SK-N-SH (cell line): ENCODE measurements at regions not wholly inside any gene's neighbourhood (a gene's known extent, or its start where the extent isn't known, plus 50 kb on each side); places are given as distances from the start of the nearest gene placed in this dataset.

ENCODE experiments used
- CTCF ChIA-PET: fragments of 300-600, 350-600 bp; formaldehyde crosslinking; extraction: SDS; loops from one replicate; lab custom pipeline; 2021; lab: Yijun Ruan, JAX
- POLR2A ChIA-PET: fragments of 350-600 bp; sonication (Branson Sonifier 250); formaldehyde crosslinking; extraction: SDS; loops from one replicate; lab custom pipeline; 2020; ENCODE audit warnings: antibody characterized with exemption, inconsistent platforms; lab: Yijun Ruan, JAX
- DNase-seq: peaks from one replicate; pipeline ENCODE4 v3.0.0; 2012
- H2AFZ ChIP-seq: fragments of 200-600 bp; sonication (generic); 2 replicates; pipeline ENCODE4 v1.8.1; 2016; ENCODE audit warnings: antibody characterized with exemption, mild to moderate bottlenecking, low read depth
- H3F3A ChIP-seq: fragments of 200-600 bp; sonication (generic); replicated peaks from 2 replicates; pipeline ENCODE3; 2016; ENCODE audit warnings: antibody characterized with exemption, mild to moderate bottlenecking; ENCODE audit not compliant: insufficient read depth
- H3K27ac ChIP-seq, 2 experiments: fragments of 200-500 bp in 1 of 2; fragments of 200-600 bp in 1 of 2; sonication (Bioruptor generic) in 1 of 2; sonication (generic), shearing (Covaris generic) in 1 of 2; 2 replicates each; pipeline versions ENCODE4 v1.5.1 to v1.6.1; 2014 to 2016; ENCODE audit warnings: low read depth in 2 of 2, inconsistent platforms in 1 of 2, low read length in 1 of 2, mild to moderate bottlenecking in 1 of 2, mixed read lengths in 1 of 2
- H3K27me3 ChIP-seq: fragments of 200-600 bp; sonication (generic), shearing (Covaris generic); 2 replicates; pipeline ENCODE4 v1.6.1; 2016; ENCODE audit warnings: mixed run types; ENCODE audit not compliant: insufficient read depth
- H3K36me3 ChIP-seq, 2 experiments: fragments of 200-500 bp in 1 of 2; fragments of 200-600 bp in 1 of 2; sonication (Bioruptor generic) in 1 of 2; sonication (generic) in 1 of 2; replicated peaks in 1 of 2; 2 replicates each; pipeline versions ENCODE3 to v1.5.1; 2014 to 2016; ENCODE audit warnings: low read length in 1 of 2, mild to moderate bottlenecking in 1 of 2; ENCODE audit not compliant: insufficient read depth in 2 of 2, control insufficient read depth in 1 of 2
- H3K4me1 ChIP-seq, 2 experiments: fragments of 200-500 bp in 1 of 2; fragments of 200-600 bp in 1 of 2; sonication (Bioruptor generic) in 1 of 2; sonication (generic), shearing (Covaris generic) in 1 of 2; 2 replicates each; pipeline versions ENCODE4 v1.5.1 to v1.6.1; 2014 to 2016; ENCODE audit warnings: low read depth in 1 of 2, low read length in 1 of 2, mixed run types in 1 of 2; ENCODE audit not compliant: insufficient read depth in 2 of 2, control insufficient read depth in 1 of 2
- H3K4me2 ChIP-seq: fragments of 200-600 bp; sonication (generic), shearing (Covaris generic); 2 replicates; pipeline ENCODE4 v1.6.1; 2017; ENCODE audit warnings: mixed run types
- H3K4me3 ChIP-seq, 2 experiments: fragments of 200-500 bp in 1 of 2; fragments of 200-600 bp in 1 of 2; sonication (Bioruptor generic) in 1 of 2; sonication (generic), shearing (Covaris generic) in 1 of 2; 2 replicates each; pipeline versions ENCODE4 v1.5.1 to v1.8.1; 2014 to 2016; ENCODE audit warnings: low read depth in 2 of 2, inconsistent platforms in 1 of 2, low read length in 1 of 2, mild to moderate bottlenecking in 1 of 2, mixed read lengths in 1 of 2, moderate library complexity in 1 of 2
- H3K79me2 ChIP-seq: fragments of 200-600 bp; sonication (generic); 2 replicates; pipeline ENCODE4 v1.8.1; 2017; ENCODE audit warnings: mild to moderate bottlenecking; ENCODE audit not compliant: insufficient read depth
- H3K9ac ChIP-seq: fragments of 200-600 bp; sonication (generic); 2 replicates; pipeline ENCODE4 v1.6.1; 2017; ENCODE audit warnings: mixed run types
- H3K9me2 ChIP-seq: fragments of 200-600 bp; sonication (generic); 2 replicates; pipeline ENCODE4 v1.6.1; 2017; ENCODE audit warnings: mixed run types
- H3K9me3 ChIP-seq: fragments of 200-600 bp; sonication (generic); 2 replicates; pipeline ENCODE4 v1.6.1; 2017; ENCODE audit warnings: mixed run types, mild to moderate bottlenecking, moderate library complexity
- H4K20me1 ChIP-seq: fragments of 200-600 bp; sonication (generic); 2 replicates; pipeline ENCODE4 v1.6.1; 2017; ENCODE audit warnings: mild to moderate bottlenecking, mixed run types; ENCODE audit not compliant: insufficient read depth
- CHD2 ChIP-seq: fragments of 150-350 bp; IDR thresholded peaks from 2 replicates; pipeline ENCODE4 v1.6.1; 2018; ENCODE audit warnings: low read length; ENCODE audit not compliant: partially characterized antibody
- ELF1 ChIP-seq: IDR thresholded peaks from 2 replicates; pipeline ENCODE4 v1.4.0; 2012
- FOXJ3 ChIP-seq: sonication (generic); formaldehyde crosslinking; IDR thresholded peaks from 2 replicates; pipeline ENCODE4 v1.5.1; 2020; ENCODE audit warnings: mild to moderate bottlenecking, missing genetic modification reagents
- FOXM1 ChIP-seq: IDR thresholded peaks from 2 replicates; pipeline ENCODE4 v1.4.0; 2012; ENCODE audit warnings: low read depth, mild to moderate bottlenecking
- GABPA ChIP-seq: IDR thresholded peaks from 2 replicates; pipeline ENCODE4 v1.4.0; 2012; ENCODE audit warnings: low read depth, mild to moderate bottlenecking
- IRF3 ChIP-seq: fragments of 150-350 bp; IDR thresholded peaks from 2 replicates; pipeline ENCODE4 v1.6.1; 2016; ENCODE audit warnings: mild to moderate bottlenecking, low read depth, low read length
- JUND ChIP-seq: IDR thresholded peaks from 2 replicates; pipeline ENCODE4 v1.4.0; 2012
- MAX ChIP-seq: IDR thresholded peaks from 2 replicates; pipeline ENCODE4 v1.4.0; 2012; ENCODE audit warnings: low read depth
- MXI1 ChIP-seq: IDR thresholded peaks from 2 replicates; pipeline ENCODE4 v1.6.1; 2012; ENCODE audit warnings: mild to moderate bottlenecking, low read depth, low read length, improper control_type of control experiment
- NFIC ChIP-seq: IDR thresholded peaks from 2 replicates; pipeline ENCODE4 v1.4.0; 2012; ENCODE audit warnings: borderline replicate concordance
- RAD21 ChIP-seq: IDR thresholded peaks from 2 replicates; pipeline ENCODE4 v1.6.1; 2012; ENCODE audit warnings: mild to moderate bottlenecking, low read length
- RCOR1 ChIP-seq: fragments of 150-350 bp; IDR thresholded peaks from 2 replicates; pipeline ENCODE4 v1.6.1; 2017; ENCODE audit warnings: antibody characterized with exemption, low read length
- REST ChIP-seq: IDR thresholded peaks from 2 replicates; pipeline ENCODE4 v1.6.1; 2012; ENCODE audit warnings: mild to moderate bottlenecking, low read depth, low read length, moderate library complexity
- RXRA ChIP-seq: IDR thresholded peaks from 2 replicates; pipeline ENCODE4 v1.4.0; 2012; ENCODE audit warnings: low read depth, mild to moderate bottlenecking, borderline replicate concordance
- SMC3 ChIP-seq: IDR thresholded peaks from 2 replicates; pipeline ENCODE4 v1.6.1; 2012; ENCODE audit warnings: low read depth, low read length, improper control_type of control experiment
- TCF12 ChIP-seq: IDR thresholded peaks from 2 replicates; pipeline ENCODE4 v1.4.0; 2012
- USF1 ChIP-seq: IDR thresholded peaks from 2 replicates; pipeline ENCODE4 v1.4.0; 2012; ENCODE audit warnings: low read depth, borderline replicate concordance
- USF2 ChIP-seq: fragments of 150-350 bp; IDR thresholded peaks from 2 replicates; pipeline ENCODE4 v1.6.1; 2017; ENCODE audit warnings: antibody characterized with exemption, low read length, low read depth, borderline replicate concordance
- YY1 ChIP-seq: IDR thresholded peaks from 2 replicates; pipeline ENCODE4 v1.4.0; 2012; ENCODE audit warnings: low read depth, mild to moderate bottlenecking
- ZBTB33 ChIP-seq: IDR thresholded peaks from 2 replicates; pipeline ENCODE4 v1.4.0; 2012; ENCODE audit warnings: low read depth, borderline replicate concordance
- WGBS: methylation state at CpG from one replicate; pipeline ENCODE4 v1.1.6; 2017; ENCODE audit warnings: low lambda C conversion rate; 5-methylcytosine and 5-hydroxymethylcytosine counted together

- Histone ChIP-seq H3K9me2 (no peaks in the 10 kb centered on the region), H3K4me2 (no peak overlapping the region), H3K79me2 (no peaks in the 10 kb centered on the region), H3K9me3 (no peaks in the 10 kb centered on the region), H3K27me3 (no peaks in the 10 kb centered on the region), H3K27ac (no peak overlapping the region), H3K9ac (no peak overlapping the region), H3K36me3 (no peaks in the 10 kb centered on the region), H2AFZ (no peak overlapping the region), H3K4me1 (no peaks in the 10 kb centered on the region; a peak in 1 of 4 replicates), H3K4me3 (no peak overlapping the region), H4K20me1 (no peaks in the 10 kb centered on the region), H3F3A (no peaks in the 10 kb centered on the region)
- POLR2A ChIA-PET, result no interaction called here
- no peak for DNase-seq
- CTCF ChIA-PET, result no interaction called here
- WGBS, result 73% methylated on average over 3 of the region's 3 CpGs
- TF ChIP-seq FOXJ3 (CRISPR knock-in tag) (no peak), IRF3 (no peak), TCF12 (no peak), RCOR1 (no peak), JUND (no peak), ZBTB33 (no peak), MXI1 (no peak), USF2 (no peak), GABPA (no peak), YY1 (no peak), SMC3 (no peak), RXRA (no peak), MAX (no peak), CHD2 (no peak), RAD21 (no peak), FOXM1 (no peak), NFIC (no peak), ELF1 (no peak), USF1 (no peak), REST (no peak)
Observed at GRCh38 chr13:39822437-39822836, 167.0 kb downstream of the COG6 start.
